Endothelial cell of umbilical vein (primary cell): ENCODE measurements at regions not wholly inside any gene's neighbourhood (a gene's known extent, or its start where the extent isn't known, plus 50 kb on each side); places are given as distances from the start of the nearest gene placed in this dataset.

ENCODE experiments used
- BruUV-seq: library from RNA; stranded (reverse); fragments of 400-500 nt; replicated peaks from 2 replicates; lab custom pipeline; 2021; lab: Mats Ljungman, UMichigan
- CTCF ChIA-PET: fragments of 300-600, 350-600 bp; sonication (Branson Sonifier 250); formaldehyde crosslinking; loops from one replicate; lab custom pipeline; 2021; ENCODE audit warnings: antibody characterized with exemption, inconsistent platforms; lab: Charles Lee
- POLR2A ChIA-PET: fragments of 300-600, 350-600 bp; sonication (Branson Sonifier 250); formaldehyde crosslinking; loops from one replicate; lab custom pipeline; 2021; ENCODE audit warnings: antibody characterized with exemption, inconsistent platforms; lab: Charles Lee
- DNase-seq: peaks from one replicate; pipeline ENCODE4 v3.0.0-alpha.2; 2011; ENCODE audit warnings: low read depth, low spot score
- FAIRE-seq: peaks from 2 replicates; lab custom pipeline; 2011; peaks lifted over from hg19 to GRCh38; lab: Jason Lieb, UNC
- H2AFZ ChIP-seq: 2 replicates; pipeline ENCODE4 v1.6.0; 2012; ENCODE audit warnings: low read depth, low read length, control low read depth, inconsistent platforms
- H3K27ac ChIP-seq: 2 replicates; pipeline ENCODE4 v1.5.1; 2011; ENCODE audit warnings: low read depth, mild to moderate bottlenecking, control low read depth, low read length, moderate library complexity; ENCODE audit not compliant: insufficient read depth
- H3K27me3 ChIP-seq, 2 experiments: 2 replicates each; pipeline versions ENCODE4 v1.6.0 to v1.6.1; 2011; ENCODE audit warnings: low read length in 2 of 2, mixed read lengths in 1 of 2; ENCODE audit not compliant: control insufficient read depth in 2 of 2, insufficient read depth in 2 of 2
- H3K36me3 ChIP-seq, 2 experiments: 2 replicates in 1 of 2; 3 replicates in 1 of 2; pipeline ENCODE4 v1.5.1; 2011; ENCODE audit warnings: low read length in 2 of 2, mild to moderate bottlenecking in 1 of 2, moderate library complexity in 1 of 2; ENCODE audit not compliant: control insufficient read depth in 2 of 2, insufficient read depth in 2 of 2; ENCODE audit errors: extremely low read depth in 1 of 2
- H3K4me1 ChIP-seq: 3 replicates; pipeline ENCODE4 v1.5.1; 2011; ENCODE audit warnings: mild to moderate bottlenecking, low read length; ENCODE audit not compliant: control insufficient read depth, insufficient read depth; ENCODE audit errors: extremely low read depth
- H3K4me2 ChIP-seq: 2 replicates; pipeline ENCODE4 v1.6.1; 2011; ENCODE audit warnings: low read length, control low read depth, mixed read lengths; ENCODE audit not compliant: insufficient read depth
- H3K4me3 ChIP-seq, 3 experiments: fragments of 200-600 bp in 1 of 3; sonication (generic), shearing (Covaris generic) in 1 of 3; replicated peaks in 1 of 3; 2 replicates each; pipeline ENCODE4 v1.5.1; 2011 to 2016; ENCODE audit warnings: control low read depth in 3 of 3, low read length in 3 of 3, mild to moderate bottlenecking in 2 of 3, inconsistent platforms in 1 of 3, low read depth in 1 of 3, moderate library complexity in 1 of 3; ENCODE audit not compliant: insufficient read depth in 1 of 3
- H3K79me2 ChIP-seq: 2 replicates; pipeline ENCODE4 v1.6.0; 2012; ENCODE audit warnings: low read length, inconsistent platforms; ENCODE audit not compliant: control insufficient read depth, insufficient read depth
- H3K9ac ChIP-seq: replicated peaks from 2 replicates; pipeline ENCODE3; 2011; ENCODE audit warnings: low read length, control low read depth; ENCODE audit not compliant: insufficient read depth; ENCODE audit errors: extremely low read depth
- H3K9me1 ChIP-seq: replicated peaks from 3 replicates; pipeline ENCODE4 v1.6.0; 2011; ENCODE audit warnings: mild to moderate bottlenecking, low read length; ENCODE audit not compliant: control insufficient read depth, insufficient read depth; ENCODE audit errors: extremely low read depth
- H3K9me3 ChIP-seq: replicated peaks from 2 replicates; pipeline ENCODE4 v1.5.1; 2012; ENCODE audit warnings: low read length, inconsistent platforms; ENCODE audit not compliant: control insufficient read depth, insufficient read depth
- H4K20me1 ChIP-seq: replicated peaks from 2 replicates; pipeline ENCODE3; 2011; ENCODE audit warnings: mild to moderate bottlenecking, low read length; ENCODE audit not compliant: control insufficient read depth, insufficient read depth; ENCODE audit errors: extremely low read depth
- CTCF ChIP-seq, 2 donors: IDR thresholded peaks; 1 replicate in 1 of 2; 2 replicates in 1 of 2; pipeline ENCODE4 v1.5.1; 2011; ENCODE audit warnings: low read length in 2 of 2, mild to moderate bottlenecking in 2 of 2, moderate library complexity in 2 of 2, control low read depth in 1 of 2, inconsistent platforms in 1 of 2, low read depth in 1 of 2; ENCODE audit not compliant: insufficient read depth in 1 of 2; ENCODE audit errors: extremely low read depth in 1 of 2
- EZH2 ChIP-seq: IDR thresholded peaks from 2 replicates; pipeline ENCODE4 v1.6.1; 2012; ENCODE audit warnings: borderline replicate concordance, low read depth, mild to moderate bottlenecking, moderate library complexity, low read length, inconsistent platforms; ENCODE audit not compliant: severe bottlenecking
- FOS ChIP-seq: IDR thresholded peaks from 2 replicates; pipeline ENCODE4 v1.6.1; 2011; ENCODE audit warnings: mild to moderate bottlenecking, low read length, moderate library complexity, borderline replicate concordance; ENCODE audit not compliant: insufficient read depth
- GATA2 ChIP-seq: IDR thresholded peaks from 2 replicates; pipeline ENCODE4 v1.7.0; 2011; ENCODE audit warnings: low read depth, mild to moderate bottlenecking, moderate library complexity, mixed read lengths, low read length; ENCODE audit not compliant: insufficient read length, insufficient read depth
- MYC ChIP-seq: IDR thresholded peaks from one replicate; pipeline ENCODE4 v1.6.1; 2011; ENCODE audit warnings: mild to moderate bottlenecking, low read depth, low read length
- POLR2A ChIP-seq: IDR thresholded peaks from 2 replicates; pipeline ENCODE4 v1.6.1; 2012; ENCODE audit warnings: low read depth, mild to moderate bottlenecking, control low read depth, low read length
- dilution Hi-C: fragments of 300-500 bp; cut with MboI; formaldehyde crosslinking; loops from one replicate; pipeline ENCODE4 v1.15.0; 2019; ENCODE audit warnings: low sequenced_read_pairs; ENCODE audit not compliant: extremely low pct_ligation_motif_present
- intact Hi-C: fragments of 100-400 bp; cut with micrococcal nuclease; formaldehyde crosslinking; loops from one replicate; pipeline ENCODE4 v1.10.0; 2022
- TF ChIP-seq, protein P1 (sequence below): IDR thresholded peaks from 2 replicates; pipeline ENCODE4 v1.6.1; 2011; ENCODE audit not compliant: insufficient read depth, insufficient read length

- no peak for DNase-seq
- FAIRE-seq, result no peak
- Histone ChIP-seq H3K27me3 (no peaks in the 10 kb centered on the region), H3K9me3 (no peaks in the 10 kb centered on the region), H4K20me1 (no peaks in the 10 kb centered on the region), H3K36me3 (no peaks in the 10 kb centered on the region), H3K4me1 (no peaks in the 10 kb centered on the region), H3K9me1 (no peaks in the 10 kb centered on the region), H3K9ac (no peak overlapping the region), H3K27ac (no peak overlapping the region), H2AFZ (no peak overlapping the region), H3K4me3 (no peak overlapping the region), H3K79me2 (no peaks in the 10 kb centered on the region), H3K4me2 (no peak overlapping the region)
- dilution Hi-C loops, result no loop called here
- ChIA-PET POLR2A (no interaction called here), CTCF (no interaction called here)
- TF ChIP-seq FOS (no peak), MYC (no peak), POLR2A (no peak), EZH2 (no peak), GATA2 (no peak), CTCF (IDR thresholded peaks at IDR 0.05; ENCODE audit: extremely low read depth in 1 of 2, insufficient read depth in 1 of 2, low read depth in 1 of 2, low read length in 2 of 2) (no peak)
- TF ChIP-seq, protein P1, sequence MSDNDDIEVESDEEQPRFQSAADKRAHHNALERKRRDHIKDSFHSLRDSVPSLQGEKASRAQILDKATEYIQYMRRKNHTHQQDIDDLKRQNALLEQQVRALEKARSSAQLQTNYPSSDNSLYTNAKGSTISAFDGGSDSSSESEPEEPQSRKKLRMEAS, result no peak
- intact Hi-C loops, result no loop called here
- BruUV-seq, result no TSS peak
Observed at GRCh38 chr4:62470421-62470983, 1270.4 kb downstream of the ADGRL3 start.
